ENCODE measurements at regions not wholly inside any gene's neighbourhood (a gene's known extent, or its start where the extent isn't known, plus 50 kb on each side); places are given as distances from the start of the nearest gene placed in this dataset.

- ChIA-PET CTCF (no interaction called here), POLR2A (no interaction called here)
- Mint-ChIP-seq H3K36me3 (ENCODE audit: low read depth) (no peaks in the 10 kb centered on the region), H3K27me3 (peaks cover 13% of the 10 kb centered on the region), H3K9me3 (ENCODE audit: low read depth) (no peaks in the 10 kb centered on the region), H3K27ac (no peak overlapping the region), H3K4me1 (no peaks in the 10 kb centered on the region), H3K4me3 (no peak overlapping the region)
- DNase-seq (no peak), ATAC-seq (peak; percentile 58)
- intact Hi-C loops (cut with DNase I, micrococcal nuclease) = no loop called here
Observed at GRCh38 chr7:96400518-96400917, 78.6 kb upstream of the SLC25A13 start.

GRCh38 chr7:96400001-96400400, 78.1 kb upstream of the SLC25A13 start:
- no peak for ATAC-seq
- no peak overlapping the region for H3K27ac Mint-ChIP-seq
- DNase-seq = no peak
- intact Hi-C loops (cut with DNase I, micrococcal nuclease) = no loop called here
- no peaks in the 10 kb centered on the region for H3K36me3 Mint-ChIP-seq (ENCODE audit: low read depth)
- CTCF ChIA-PET = no interaction called here
- H3K4me1 Mint-ChIP-seq = no peaks in the 10 kb centered on the region
- H3K4me3 Mint-ChIP-seq = no peak overlapping the region
- no peaks in the 10 kb centered on the region for H3K9me3 Mint-ChIP-seq (ENCODE audit: low read depth)
- POLR2A ChIA-PET = no interaction called here
- H3K27me3 Mint-ChIP-seq = peaks cover 13% of the 10 kb centered on the region

- ChIA-PET CTCF (interaction anchor here (0.6 to 1.3 kb wide), 2 partner anchors 9 to 133 kb away, joined by 3 read pairs; no protein-coding TSS in a partner anchor), POLR2A (no interaction called here)
- Mint-ChIP-seq H3K36me3 (ENCODE audit: low read depth) (no peaks in the 10 kb centered on the region), H3K27ac (no peak overlapping the region), H3K4me1 (no peaks in the 10 kb centered on the region), H3K27me3 (peaks cover 7% of the 10 kb centered on the region), H3K9me3 (ENCODE audit: low read depth) (no peaks in the 10 kb centered on the region), H3K4me3 (no peak overlapping the region)
- intact Hi-C loops (cut with DNase I, micrococcal nuclease) = no loop called here
- ATAC-seq (no peak), DNase-seq (no peak)
Observed at GRCh38 chr7:96397936-96398598, 76.2 kb upstream of the SLC25A13 start.

DNA sequence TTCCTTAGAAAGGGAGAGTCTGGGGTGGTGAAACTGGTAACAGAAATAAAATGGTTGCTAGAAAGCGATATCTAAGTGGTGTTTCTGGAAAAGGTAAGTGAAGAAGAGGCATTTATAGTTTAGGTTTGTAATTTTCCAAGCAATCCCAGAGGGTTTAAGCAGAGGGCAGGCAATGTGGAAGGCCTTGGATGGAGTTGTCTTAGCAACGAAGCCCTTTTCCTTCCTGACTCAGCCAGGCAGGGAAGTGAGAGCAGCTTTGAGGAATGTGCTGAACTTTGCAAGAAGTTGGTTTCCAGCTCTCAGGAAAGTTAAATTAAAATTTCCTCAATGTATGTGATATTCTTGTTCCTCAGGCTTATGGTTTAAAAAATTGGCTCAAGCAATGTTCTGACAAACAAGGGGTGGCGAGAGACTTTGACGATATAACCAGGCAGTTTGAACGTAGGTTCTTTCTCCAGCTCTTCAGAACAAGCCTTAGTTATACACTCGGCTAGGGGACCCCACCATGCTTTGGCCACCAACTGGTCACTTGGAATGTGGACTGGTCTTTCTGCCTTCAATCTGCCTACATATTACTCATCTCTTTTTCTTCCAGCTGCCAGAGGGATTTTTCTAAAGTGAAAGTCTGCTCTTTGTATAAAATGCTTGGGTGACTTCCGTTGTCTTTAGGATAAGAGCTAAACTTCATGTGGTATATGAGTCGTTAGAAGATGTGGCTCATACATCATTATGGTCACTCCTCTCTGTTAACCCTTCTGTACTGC, 66.9 kb upstream of the SLC25A13 start:
- Mint-ChIP-seq H3K9me3 (ENCODE audit: low read depth) (no peaks in the 10 kb centered on the region), H3K27me3 (peaks cover 2% of the 10 kb centered on the region), H3K36me3 (ENCODE audit: low read depth) (no peaks in the 10 kb centered on the region), H3K4me1 (no peaks in the 10 kb centered on the region), H3K27ac (no peak overlapping the region), H3K4me3 (no peak overlapping the region)
- no peak for DNase-seq
- CTCF ChIA-PET = interaction anchor here (1.0 to 1.2 kb wide), 2 partner anchors 14 to 258 kb away, joined by 3 read pairs; no protein-coding TSS in a partner anchor
- intact Hi-C loops (cut with DNase I, micrococcal nuclease) = no loop called here
- no peak for ATAC-seq
- POLR2A ChIA-PET = no interaction called here

- DNase-seq (no peak), ATAC-seq (no peak)
- CTCF ChIA-PET = no interaction called here
- Mint-ChIP-seq H3K27me3 (peaks cover 2% of the 10 kb centered on the region), H3K4me1 (no peaks in the 10 kb centered on the region), H3K27ac (no peak overlapping the region), H3K9me3 (ENCODE audit: low read depth) (no peaks in the 10 kb centered on the region), H3K4me3 (no peak overlapping the region), H3K36me3 (ENCODE audit: low read depth) (no peaks in the 10 kb centered on the region)
- intact Hi-C loops (cut with DNase I, micrococcal nuclease) = no loop called here
- POLR2A ChIA-PET = no interaction called here
Observed at GRCh38 chr7:96388166-96388565, 66.3 kb upstream of the SLC25A13 start.

- ATAC-seq (no peak), DNase-seq (no peak)
- Mint-ChIP-seq H3K27ac (no peak overlapping the region), H3K36me3 (ENCODE audit: low read depth) (no peaks in the 10 kb centered on the region), H3K9me3 (ENCODE audit: low read depth) (no peaks in the 10 kb centered on the region), H3K4me3 (no peak overlapping the region), H3K4me1 (no peaks in the 10 kb centered on the region), H3K27me3 (peaks cover 5% of the 10 kb centered on the region)
- POLR2A ChIA-PET = no interaction called here
- intact Hi-C loops (cut with DNase I, micrococcal nuclease) = no loop called here
- CTCF ChIA-PET = no interaction called here
Observed at GRCh38 chr7:96380111-96380512, 58.2 kb upstream of the SLC25A13 start.

DNA sequence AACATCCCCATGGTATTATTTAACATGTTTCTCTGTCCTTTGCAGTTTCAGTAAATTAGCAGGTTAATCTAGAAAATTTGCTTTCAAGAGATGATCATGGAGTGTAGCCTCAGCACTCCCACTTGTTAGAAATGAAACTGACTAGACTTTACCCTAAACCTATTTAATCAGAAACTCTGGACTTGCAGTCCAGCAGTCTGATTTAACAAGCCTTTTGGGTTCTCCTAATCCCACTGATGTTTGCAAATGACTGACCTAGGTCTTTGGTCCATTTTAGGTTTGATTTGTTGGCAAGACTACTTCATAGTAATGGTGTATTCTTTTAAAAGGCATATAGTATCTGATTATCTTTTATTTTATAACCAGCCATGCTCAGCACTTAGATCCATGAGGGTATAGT, 55.5 kb upstream of the SLC25A13 start:
- ATAC-seq (no peak), DNase-seq (no peak)
- H3K27me3 Mint-ChIP-seq = peaks cover 11% of the 10 kb centered on the region
- intact Hi-C loops (cut with DNase I, micrococcal nuclease) = no loop called here
- POLR2A ChIA-PET = interaction anchor here (0.7 kb wide), 1 partner anchor 276 kb away, joined by 3 read pairs; no protein-coding TSS in a partner anchor
- H3K4me3 Mint-ChIP-seq = no peak overlapping the region
- CTCF ChIA-PET = no interaction called here
- no peaks in the 10 kb centered on the region for H3K9me3 Mint-ChIP-seq (ENCODE audit: low read depth)
- H3K4me1 Mint-ChIP-seq = no peaks in the 10 kb centered on the region
- no peaks in the 10 kb centered on the region for H3K36me3 Mint-ChIP-seq (ENCODE audit: low read depth)
- no peak overlapping the region for H3K27ac Mint-ChIP-seq
